ENCODE measurements at regions not wholly inside any gene's neighbourhood (a gene's known extent, or its start where the extent isn't known, plus 50 kb on each side); places are given as distances from the start of the nearest gene placed in this dataset.

DNA sequence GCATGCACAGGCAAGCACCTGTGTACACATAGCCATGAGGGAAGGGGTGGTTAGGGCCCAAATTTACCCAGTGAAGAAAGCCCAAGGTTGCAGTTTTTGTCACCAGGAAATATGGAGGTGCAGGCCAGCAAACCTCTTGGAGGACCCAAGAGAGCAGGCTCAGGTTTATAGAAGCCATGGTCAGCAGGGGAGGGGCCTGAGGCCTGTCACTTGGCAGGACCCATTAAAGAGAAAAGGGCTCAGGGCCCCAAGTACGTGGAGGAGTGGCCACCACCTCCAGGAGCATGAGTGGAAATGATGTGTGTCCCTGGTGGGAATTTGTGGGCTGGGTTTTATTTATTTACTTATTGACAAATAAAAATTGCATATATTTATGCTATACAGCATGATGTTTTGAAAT, 192.9 kb downstream of the HAUS1 start:
- DNase-seq, result no peak

DNA sequence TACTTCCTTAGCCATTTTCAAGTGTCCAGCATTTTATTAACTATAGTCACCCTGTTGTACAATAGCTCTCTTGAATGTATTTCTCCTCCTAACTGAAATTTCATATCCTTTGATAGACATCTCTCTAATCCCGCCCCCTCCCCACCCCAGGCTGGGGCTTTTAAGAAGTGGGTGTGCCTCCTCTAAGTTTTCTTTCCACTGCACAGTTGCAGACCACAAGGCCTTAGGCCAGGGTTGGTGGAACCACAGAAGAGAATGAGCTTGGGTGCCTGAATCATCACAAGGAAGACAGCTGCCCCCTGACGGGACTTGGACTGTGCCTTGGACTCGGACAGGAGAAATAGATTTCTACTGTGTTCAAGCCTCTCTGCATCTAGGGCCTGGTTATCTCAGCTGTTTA, 193.4 kb downstream of the HAUS1 start:
- no peak for DNase-seq

DNA sequence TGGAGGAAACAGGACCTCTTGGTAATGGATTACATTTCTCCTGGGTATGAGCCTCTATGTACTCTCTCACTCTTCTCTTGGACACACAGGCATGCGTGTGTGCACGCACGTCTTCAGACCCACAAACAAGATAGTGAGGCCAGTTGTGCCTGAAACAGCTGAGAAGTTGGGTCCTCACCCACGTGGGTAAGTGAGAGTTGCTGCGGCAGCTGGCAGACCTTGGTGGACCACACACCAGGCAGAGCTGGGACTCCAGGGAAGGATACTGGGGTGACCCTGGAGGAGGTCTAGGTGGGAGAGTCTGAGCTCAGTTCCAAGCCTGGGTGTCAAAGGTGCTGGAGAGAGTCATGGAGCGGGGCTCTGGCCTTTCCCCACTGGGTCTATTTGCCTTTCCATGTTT, 194.3 kb downstream of the HAUS1 start:
- no peak for DNase-seq

DNA sequence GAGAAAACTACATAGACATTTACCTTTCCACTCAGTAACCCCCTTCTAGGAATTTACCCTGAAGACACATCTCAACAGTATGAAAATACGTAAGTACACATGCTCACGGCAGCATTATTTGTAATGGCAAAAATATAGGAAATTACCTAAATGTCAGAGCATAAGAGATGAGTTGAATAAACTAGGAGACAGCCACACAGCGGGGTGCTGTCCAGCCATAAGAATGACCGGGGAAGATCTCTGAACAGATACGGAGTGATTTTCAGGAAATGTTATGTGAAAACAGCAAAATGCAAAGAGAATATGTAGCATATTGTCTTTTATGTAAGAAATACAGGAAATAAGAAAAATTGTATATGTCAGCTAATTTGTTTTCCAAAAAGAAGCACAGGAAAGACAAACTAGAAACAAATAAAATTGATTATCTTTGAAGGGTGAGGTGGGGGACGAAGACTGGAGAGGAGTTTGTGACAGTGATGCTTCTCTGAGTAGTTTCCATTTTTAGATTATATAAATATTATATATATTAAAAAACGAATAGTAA, 195.4 kb downstream of the HAUS1 start:
- no peak for DNase-seq

DNA sequence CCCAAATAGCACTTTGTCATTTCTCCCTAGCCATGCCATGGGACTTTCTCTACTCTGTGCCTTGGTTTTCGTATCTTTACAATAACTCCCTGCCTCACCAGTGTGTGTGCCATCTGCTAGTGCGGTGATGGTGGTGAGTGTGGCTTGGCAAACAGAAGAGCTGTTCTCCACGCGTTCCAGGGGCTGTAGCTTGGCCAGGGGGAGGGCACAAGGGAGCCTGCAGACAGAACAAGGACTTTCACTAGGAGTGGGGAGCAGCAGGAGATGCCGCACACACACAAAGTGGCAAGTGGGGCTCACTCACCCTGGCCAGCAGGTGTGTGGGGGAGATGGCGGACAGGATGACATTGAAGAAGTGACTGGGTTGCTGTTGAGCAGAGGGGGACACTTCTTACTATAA, 196.9 kb downstream of the HAUS1 start:
- no peak for DNase-seq

DNA sequence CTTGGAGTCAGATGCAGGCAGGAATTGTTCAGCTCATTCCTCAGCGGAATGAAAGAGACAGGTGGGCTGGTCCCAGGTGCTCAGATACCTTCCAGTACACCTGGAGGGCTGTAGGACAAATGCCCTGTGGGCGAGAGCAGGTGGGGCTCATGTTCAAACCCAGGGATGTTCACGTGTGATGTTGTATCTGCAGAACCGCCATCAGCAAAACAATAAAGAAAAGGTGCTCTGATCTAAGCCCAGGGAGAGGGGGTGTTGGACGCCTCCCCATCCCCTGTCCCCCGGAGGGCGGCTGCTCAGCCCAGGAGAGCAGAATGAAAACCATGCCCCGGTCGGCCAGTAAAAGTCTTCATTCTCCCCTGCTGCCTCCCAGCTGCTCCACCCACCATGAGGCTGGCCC, 197.4 kb downstream of the HAUS1 start:
- DNase-seq, result no peak

DNA sequence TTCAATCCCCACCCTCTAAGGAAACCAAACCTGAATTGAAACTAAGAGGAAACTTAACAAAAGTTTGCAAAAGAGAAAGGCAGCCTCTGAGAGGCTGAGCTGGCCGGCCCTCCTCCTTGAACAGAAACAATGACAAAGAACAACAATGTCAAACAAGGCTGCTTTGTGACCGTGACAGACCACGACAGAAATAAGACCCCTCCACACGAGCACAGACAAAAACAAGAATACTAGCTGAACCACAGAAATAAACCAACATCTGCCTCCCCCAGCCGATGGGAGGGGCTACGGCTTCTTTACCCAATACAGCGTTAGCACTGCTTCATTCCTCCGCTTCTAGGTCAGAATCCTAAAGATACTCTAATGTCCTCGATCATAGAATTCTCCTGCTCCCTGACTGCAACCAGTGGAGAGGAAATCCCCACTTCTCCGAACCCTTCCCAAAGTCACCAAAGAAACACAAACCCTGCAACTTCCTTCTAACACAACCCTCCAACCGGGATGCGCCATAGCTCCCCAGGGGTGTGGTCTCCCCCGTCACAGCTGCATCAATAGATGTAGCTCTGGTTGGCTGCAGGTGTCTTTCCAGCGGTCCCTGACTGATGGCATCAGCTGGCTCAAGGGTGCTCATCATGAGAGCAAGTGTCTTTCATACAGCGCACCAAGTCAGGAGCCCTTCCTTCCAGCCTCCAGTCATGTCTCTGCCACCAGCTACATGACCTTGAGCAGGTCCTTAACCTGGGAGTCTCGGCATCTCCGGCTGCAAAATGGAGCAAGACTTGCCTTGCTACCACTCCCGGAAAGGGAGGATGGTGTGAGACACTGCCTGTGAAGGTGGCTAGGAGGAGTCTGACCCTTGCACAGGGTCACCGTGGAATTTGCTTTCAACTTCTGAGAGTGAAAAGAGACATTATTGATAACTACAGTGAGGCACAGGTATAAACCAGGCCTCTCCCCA, 198.6 kb downstream of the HAUS1 start:
- no peak for DNase-seq

DNA sequence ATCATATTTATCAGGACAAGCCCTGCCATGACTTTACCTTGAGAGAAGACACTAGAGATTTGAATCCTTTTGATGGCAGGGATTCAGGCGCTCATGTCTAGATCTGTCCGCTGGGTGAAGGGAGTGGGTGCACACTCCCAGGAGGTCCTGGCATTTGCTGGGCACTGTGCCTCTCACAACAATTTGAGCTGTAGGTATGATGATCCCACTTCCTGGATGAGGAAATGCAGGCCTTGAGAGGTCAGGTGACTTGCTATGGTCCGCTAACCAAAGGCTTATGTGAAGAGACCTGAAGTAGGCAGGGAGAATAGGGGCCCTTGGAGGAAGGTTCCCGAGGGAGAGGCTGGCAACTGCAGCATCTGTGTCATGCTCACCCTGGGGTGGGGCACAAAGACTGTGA, 206.1 kb downstream of the HAUS1 start:
- no peak for DNase-seq

DNA sequence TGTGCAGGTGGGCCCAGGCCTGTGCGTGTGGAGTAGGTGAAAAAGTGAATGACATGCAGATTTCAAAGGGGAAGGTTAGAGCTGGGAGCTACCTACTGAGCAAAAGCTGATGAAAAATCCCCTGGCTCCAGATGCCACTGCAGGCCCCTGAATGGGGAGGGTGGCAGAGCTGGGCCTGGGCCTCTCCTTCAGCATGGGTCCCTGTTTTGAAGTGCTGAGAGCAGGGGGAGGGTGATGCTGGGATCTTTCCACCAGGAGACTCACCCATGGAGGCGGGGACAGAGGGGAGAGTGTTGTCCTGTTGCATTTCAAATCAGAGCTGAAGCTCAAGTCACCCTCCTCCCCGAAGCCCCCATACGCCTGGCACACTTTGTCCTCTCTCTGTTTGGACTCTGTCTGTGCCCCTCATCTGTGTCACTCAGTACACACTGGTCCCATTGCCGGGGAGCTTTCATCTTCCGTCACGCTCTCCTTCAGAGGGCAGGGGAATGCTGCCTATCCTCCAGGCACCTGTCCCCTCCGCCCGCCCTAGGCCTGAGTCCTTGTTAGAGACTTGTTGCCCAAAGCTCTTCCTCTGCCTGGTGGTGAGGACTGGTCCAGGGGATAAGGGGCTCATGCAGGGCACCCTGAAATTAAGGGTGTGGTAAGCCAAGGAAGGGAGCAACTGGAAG, 206.6 kb downstream of the HAUS1 start:
- DNase-seq, result no peak

DNA sequence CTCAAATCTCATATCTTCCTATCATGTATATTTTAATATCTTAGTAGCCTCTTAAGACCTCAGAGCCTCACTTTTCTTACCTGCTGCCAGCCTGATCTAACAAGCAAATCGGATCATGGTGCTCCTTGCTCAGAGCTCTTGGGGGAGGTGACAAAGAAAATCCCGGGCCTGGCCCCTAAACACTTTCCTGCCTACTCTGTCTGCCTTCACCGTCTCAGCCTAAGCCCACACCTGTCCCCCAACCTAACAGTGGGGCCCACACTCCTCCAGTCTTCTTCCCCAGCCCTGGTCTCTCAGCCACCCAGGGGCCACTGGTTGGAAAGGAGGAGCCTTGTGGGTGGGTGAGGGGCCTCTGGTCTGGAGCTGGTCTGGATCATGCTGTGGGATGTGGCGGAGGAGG, 207.3 kb downstream of the HAUS1 start:
- no peak for DNase-seq

DNA sequence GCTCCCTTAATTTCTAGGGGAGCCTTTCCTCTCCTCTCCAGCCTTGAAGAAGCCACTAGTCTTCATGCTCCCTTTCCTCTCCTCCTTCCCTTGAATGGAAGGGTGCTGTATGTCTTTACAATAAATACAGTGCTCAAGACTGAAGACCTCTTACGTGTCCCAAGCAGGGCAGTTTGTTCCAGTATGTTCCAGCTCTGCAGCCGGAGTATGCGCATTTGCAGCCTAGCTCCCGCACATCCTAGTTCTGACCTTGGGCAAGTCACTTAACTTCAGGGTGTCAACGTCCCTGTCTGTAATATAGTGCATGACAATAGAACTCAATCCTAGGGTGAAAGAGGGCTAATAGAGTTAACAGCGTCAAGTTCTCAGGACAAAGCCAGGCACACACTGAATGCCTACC, 208.0 kb downstream of the HAUS1 start:
- DNase-seq, result no peak

DNA sequence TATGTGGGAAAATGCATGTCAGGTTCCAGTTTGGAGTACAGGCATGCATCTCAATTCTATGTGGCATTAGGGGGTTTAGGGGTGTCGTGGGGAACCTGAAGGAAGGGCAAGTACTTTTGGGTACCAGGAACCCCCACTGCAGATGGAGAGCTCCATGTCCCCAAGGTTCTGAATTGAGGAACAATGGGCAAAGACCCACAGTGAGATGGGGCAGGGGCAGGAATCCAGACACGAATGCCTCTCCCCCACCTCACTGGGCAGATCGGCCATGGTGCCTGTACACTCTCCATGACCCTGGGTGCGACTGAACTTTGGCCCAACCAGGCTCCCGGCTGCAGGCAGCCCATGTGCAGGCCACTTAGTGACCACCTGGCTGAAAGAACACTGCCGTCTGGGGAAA, 209.3 kb downstream of the HAUS1 start:
- DNase-seq, result no peak

DNA sequence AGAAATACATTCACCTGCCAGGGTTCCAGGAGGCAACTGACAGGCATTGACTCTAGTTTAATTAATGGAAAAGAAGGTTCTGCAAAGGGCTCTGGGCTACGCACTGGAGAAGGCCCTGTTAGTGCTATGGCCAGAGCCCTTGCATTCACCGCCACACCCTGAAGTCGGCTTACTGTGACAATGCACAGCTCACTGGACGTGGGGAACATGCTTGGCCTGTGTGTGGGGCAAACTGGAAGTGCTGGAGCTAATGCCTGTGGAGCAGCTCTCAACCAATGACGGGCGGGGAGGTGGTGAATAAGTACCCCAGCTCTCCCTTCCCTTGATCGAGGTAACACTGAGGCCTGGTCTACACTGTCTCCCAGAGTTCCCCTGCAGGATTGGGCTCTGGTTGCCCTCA, 209.8 kb downstream of the HAUS1 start:
- no peak for DNase-seq

DNA sequence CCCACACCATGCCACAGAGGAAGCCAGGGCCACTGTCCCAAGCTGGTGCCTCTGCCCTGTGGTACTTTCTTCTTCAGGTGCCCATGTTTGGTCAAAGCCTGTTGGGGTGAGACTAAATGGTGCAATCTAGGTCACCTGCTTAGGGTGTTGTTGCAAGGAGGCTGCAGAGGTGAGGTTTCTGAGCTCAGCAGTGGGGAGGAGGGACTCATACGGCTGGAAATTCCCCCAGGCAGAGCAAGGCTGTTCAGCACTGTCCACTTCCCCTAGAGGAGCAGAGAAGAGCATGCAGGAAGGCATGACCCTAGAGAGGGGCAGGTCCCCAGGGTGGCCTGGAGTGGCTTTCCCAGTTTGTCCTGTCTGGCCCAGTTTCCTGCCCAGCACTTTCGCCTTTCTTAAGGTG, 211.0 kb downstream of the HAUS1 start:
- DNase-seq, result no peak

DNA sequence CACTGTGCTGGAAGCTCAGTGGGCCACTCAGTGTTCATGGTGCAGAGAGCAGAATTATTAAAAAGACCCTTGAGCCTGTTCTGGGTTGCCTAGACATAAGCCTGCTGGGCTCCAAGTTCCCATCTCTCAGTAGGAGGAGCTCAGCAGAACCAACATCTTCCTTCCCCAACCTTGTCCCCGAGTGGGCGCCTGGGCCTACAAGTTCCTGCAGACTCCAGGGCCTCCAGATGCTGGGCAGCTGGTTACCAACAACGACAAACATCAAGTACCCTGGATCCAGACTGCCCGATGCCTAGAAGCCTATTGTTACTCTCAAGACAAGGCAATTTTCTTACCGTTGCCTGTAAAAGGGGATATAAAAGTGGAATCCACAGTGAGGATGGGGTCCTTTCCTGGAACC, 214.2 kb downstream of the HAUS1 start:
- no peak for DNase-seq

DNA sequence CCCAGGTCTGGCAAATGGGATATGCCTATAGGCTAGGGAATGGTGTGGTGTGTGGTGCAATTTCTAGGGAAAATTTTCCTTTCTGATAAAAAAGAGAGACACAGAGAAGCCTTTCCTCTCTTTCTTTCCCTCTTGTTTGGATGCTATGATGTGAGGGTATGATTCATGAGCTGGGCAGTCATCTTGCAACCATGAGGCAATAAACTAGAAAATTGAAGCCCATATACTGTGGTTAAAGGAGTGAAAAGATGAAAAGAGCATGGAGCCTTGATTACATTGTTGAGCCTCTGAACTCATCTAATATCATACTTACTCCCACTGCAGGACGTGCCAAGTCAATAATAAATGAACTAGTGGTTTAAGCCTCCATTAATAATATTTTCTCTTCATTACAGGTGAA, 215.6 kb downstream of the HAUS1 start:
- no peak for DNase-seq

DNA sequence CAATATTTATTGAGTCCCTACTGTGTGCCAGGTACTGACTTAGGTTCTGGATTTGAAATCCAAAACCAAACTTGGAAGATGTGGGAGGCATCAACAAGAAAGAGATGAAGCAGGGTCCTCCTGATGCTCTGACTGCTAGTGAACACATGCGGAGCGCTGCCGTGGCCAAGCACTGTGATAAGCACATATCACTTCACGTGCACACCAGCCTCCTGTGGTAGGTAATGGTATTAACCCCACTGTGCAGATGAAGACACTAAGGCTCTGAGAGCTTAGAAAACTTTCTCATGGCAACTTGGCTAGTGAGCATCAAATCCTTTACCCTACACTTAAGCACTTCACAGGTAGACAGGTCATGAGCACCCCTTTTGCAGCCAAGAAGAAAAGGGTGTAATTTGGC, 216.1 kb downstream of the HAUS1 start:
- DNase-seq, result no peak

DNA sequence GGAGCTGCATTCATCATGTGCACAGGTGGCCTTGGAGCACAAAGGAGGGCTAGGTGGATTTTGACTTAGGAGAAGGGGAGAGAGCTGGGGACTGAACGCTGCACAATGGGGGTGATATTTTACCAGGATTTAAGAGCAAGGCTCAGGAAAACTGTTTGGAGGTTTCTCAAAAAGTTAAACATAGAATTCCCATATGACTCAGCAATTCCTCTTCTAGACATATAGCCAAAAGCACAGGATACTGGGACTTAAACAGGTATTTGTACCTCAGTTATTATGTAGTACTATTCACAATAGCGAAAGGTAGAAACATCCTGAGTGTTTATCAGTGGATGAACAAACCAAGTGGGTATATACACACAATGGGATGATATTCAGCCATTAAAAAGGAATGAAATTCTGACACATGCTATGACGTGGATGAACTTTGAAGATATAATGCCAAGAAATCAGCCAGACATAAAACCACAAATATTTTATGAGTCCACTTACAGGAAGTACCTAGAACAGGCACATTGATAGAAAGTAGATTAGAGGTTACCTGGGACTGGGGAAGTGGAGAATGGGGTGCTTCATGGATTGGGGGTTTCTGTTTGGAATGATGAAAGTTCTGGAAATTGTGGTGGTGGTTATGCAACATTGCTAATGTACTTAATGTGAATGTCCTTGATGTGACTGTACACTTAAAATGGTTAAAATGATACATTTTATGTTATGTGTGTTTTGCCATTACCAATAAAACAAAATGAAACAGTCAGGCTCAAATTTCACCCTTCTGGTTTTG, 216.9 kb downstream of the HAUS1 start:
- DNase-seq, result no peak

DNA sequence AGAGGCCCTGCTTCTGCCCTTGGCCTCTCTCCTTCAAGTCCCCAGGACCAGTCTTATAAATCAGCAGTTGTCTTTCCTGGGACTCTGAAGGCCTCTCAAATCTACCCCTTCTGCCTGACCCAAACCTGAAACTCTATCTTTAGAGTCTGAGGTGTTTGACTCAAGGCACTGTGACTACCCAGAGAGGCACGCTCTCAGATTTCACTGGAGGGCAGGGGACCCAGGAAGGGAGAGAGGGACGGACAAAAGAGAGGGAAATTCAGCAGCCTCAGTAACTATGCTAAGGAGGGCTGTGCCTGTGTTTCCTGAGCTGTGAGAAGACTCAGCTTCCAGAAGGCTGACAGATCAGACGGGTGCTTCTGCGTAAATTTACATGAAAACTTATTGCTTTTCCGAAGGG, 217.8 kb downstream of the HAUS1 start:
- no peak for DNase-seq

DNA sequence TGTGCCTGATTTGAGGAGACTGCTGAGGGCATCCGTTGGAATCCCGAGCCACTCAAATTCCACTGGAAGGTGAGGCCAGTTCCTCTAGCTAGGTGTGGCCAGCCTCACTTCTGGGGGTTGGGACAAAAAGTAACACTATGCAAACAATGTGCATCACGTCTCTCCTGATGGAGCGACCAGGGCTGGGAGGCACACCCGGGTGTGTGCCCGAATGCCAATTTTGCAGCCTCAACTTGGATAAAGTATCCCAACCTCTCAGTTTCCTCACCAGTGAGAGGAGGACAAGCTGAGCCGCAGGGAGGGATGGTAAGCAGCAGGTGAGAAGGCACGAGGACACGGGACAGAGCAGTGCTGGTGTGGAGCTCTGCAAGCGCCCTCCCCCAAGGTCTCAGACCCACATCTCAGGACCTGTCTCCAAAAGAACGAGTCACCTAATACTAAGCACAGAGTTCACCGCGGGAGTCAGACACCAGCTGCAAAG, 218.3 kb downstream of the HAUS1 start:
- no peak for DNase-seq

DNA sequence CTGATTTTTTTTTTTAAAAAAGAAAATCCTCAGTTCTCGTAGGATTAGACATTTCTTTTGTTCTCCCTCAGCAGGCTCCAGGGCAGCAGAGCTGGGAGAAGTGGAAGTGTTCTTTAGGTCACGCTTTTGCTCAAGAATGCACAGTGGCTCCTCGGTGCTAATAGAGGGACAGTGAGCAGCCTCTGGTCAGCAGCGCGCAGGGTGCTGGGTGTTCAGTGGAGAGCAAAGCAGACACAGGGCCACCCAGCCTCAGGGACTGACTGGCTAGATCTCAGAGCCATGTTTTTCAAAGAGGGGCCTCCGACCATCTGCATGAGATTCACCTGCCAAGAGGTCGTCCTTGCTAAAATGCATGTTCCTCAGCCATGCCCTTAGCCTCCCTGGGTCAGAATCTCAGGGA, 218.8 kb downstream of the HAUS1 start:
- DNase-seq, result no peak

DNA sequence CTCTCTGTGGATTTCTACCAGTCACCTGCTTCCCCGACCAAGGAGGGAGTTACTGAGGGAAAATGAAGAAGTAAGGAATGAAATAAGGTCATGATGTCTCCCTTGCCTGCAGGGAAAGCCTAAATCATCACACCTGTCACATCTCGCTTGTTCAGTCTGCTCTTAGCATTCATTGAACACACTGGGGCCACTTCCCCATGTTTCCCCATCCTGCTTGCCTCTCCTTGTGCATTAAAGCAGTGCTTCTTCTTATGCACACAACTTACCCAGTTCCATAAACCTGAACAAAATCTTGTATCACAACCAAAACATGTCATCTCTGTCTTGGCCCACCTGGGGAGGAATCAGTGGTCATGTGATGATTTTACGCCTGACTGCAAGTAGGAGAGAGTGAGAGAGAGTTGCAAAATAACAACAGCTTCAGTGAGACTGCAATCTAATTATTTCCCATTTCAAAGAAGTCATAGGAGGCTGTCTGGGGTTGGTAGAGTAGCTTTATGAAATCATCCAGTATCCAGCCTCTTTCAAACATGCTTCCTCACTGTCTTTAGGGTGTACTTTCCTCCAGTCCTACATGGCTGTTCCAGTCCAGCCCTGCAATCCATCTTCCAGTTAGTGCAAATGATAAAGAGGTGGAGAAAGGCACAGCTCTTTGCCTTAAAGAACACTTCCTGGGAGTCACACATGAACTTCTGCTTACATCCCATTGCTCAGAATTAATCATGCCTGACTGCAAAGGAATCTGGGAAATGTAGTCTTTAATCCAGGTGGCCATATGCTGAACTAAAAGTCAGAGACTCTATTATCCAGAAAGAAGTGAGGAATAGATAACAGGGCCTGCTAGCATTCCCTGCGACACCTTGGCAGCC, 220.1 kb downstream of the HAUS1 start:
- DNase-seq, result no peak

Data from CD4-positive, alpha-beta T cell treated with Interleukin-6 for 4 hours (primary cell).